HepG2 (cell line): ENCODE measurements at regions not wholly inside any gene's neighbourhood (a gene's known extent, or its start where the extent isn't known, plus 50 kb on each side); places are given as distances from the start of the nearest gene placed in this dataset.

Experiments used
- ATAC-seq: fragments of 200-7000 bp; cut with Tn5 transposase; 3 replicates; pipeline ENCODE4 v1.9.1; 2020; ENCODE audit warnings: mild to moderate bottlenecking, moderate library complexity
- BruUV-seq: library from RNA; stranded (reverse); fragments of 400-500 nt; replicated peaks from 2 replicates; lab custom pipeline; 2021; lab: Mats Ljungman, UMichigan
- CTCF ChIA-PET: fragments of 300-600 bp; formaldehyde crosslinking; extraction: SDS; loops from one replicate; lab custom pipeline; 2021; ENCODE audit warnings: low total read pairs, inconsistent platforms, low intra/inter-chr PET ratio; lab: Yijun Ruan, JAX
- POLR2A ChIA-PET: fragments of 350-600 bp; sonication (Branson Sonifier 250); formaldehyde crosslinking; loops from one replicate; lab custom pipeline; 2020; ENCODE audit warnings: antibody characterized with exemption, inconsistent platforms; lab: Yijun Ruan, JAX
- DNase-seq: peaks from one replicate; pipeline ENCODE4 v3.0.0-alpha.2; 2015; ENCODE audit warnings: low spot score
- FAIRE-seq: peaks from 3 replicates; lab custom pipeline; 2011; peaks lifted over from hg19 to GRCh38; lab: Jason Lieb, UNC
- H2AFZ ChIP-seq: one replicate; pipeline ENCODE4 v1.6.1; 2011; ENCODE audit warnings: low read length, inconsistent platforms
- H3K27ac ChIP-seq: fragments of 300-600 bp; 3 replicates; pipeline ENCODE4 v1.8.0; 2011; ENCODE audit warnings: mixed run types, mild to moderate bottlenecking, mixed read lengths, low read length, inconsistent platforms; ENCODE audit not compliant: insufficient read depth; ENCODE audit errors: extremely low read length
- H3K27me3 ChIP-seq, 2 experiments: fragments of 200-600 bp in 1 of 2; 2 replicates in 1 of 2; 3 replicates in 1 of 2; pipeline versions ENCODE4 v1.6.0 to v1.8.0; 2011; ENCODE audit warnings: low read length in 2 of 2, mild to moderate bottlenecking in 2 of 2, moderate library complexity in 2 of 2, inconsistent platforms in 1 of 2; ENCODE audit not compliant: insufficient read depth in 2 of 2, control insufficient read depth in 1 of 2
- H3K36me3 ChIP-seq, 2 experiments: fragments of 200-600 bp in 1 of 2; replicated peaks in 1 of 2; 2 replicates in 1 of 2; 3 replicates in 1 of 2; pipeline versions ENCODE4 v1.5.1 to v1.8.0; 2011; ENCODE audit warnings: low read length in 2 of 2, inconsistent platforms in 1 of 2; ENCODE audit not compliant: insufficient read depth in 2 of 2, control insufficient read depth in 1 of 2
- H3K4me1 ChIP-seq: 2 replicates; pipeline ENCODE4 v1.5.1; 2012; ENCODE audit warnings: low read length, inconsistent platforms; ENCODE audit not compliant: insufficient read depth
- H3K4me2 ChIP-seq: 2 replicates; pipeline ENCODE4 v1.6.0; 2011; ENCODE audit warnings: low read depth, low read length, inconsistent platforms
- H3K4me3 ChIP-seq, 3 experiments: fragments of 200-600 bp in 1 of 3; sonication (generic), shearing (Covaris generic) in 1 of 3; replicated peaks in 1 of 3; 2 replicates each; pipeline ENCODE4 v1.5.1; 2011 to 2016; ENCODE audit warnings: low read length in 3 of 3, inconsistent platforms in 2 of 3, low read depth in 2 of 3, mild to moderate bottlenecking in 2 of 3, control low read depth in 1 of 3, mixed read lengths in 1 of 3; ENCODE audit not compliant: insufficient read depth in 1 of 3
- H3K79me2 ChIP-seq: one replicate; pipeline ENCODE4 v1.6.1; 2011; ENCODE audit warnings: low read length, inconsistent platforms; ENCODE audit not compliant: insufficient read depth
- H3K9ac ChIP-seq: 2 replicates; pipeline ENCODE4 v1.6.0; 2011; ENCODE audit warnings: mild to moderate bottlenecking, low read depth, low read length, inconsistent platforms; ENCODE audit not compliant: insufficient read depth
- H3K9me3 ChIP-seq: 2 replicates; pipeline ENCODE4 v1.5.1; 2012; ENCODE audit warnings: mild to moderate bottlenecking, low read length
- H4K20me1 ChIP-seq: 2 replicates; pipeline ENCODE4 v1.6.0; 2011; ENCODE audit warnings: inconsistent platforms, mild to moderate bottlenecking, low read length, moderate library complexity; ENCODE audit not compliant: insufficient read depth
- ATF1 ChIP-seq: IDR thresholded peaks from 2 replicates; pipeline ENCODE4 v1.6.1; 2016; ENCODE audit warnings: mild to moderate bottlenecking, control low read depth
- ATM ChIP-seq: fragments of 450-650 bp; IDR thresholded peaks from 2 replicates; pipeline ENCODE4 v1.7.1; 2017; ENCODE audit warnings: mild to moderate bottlenecking, borderline replicate concordance
- CREM ChIP-seq, 2 experiments: sonication (generic) in 1 of 2; formaldehyde crosslinking in 1 of 2; IDR thresholded peaks; 2 replicates each; pipeline versions ENCODE4 v1.4.0 to v1.6.1; 2016 to 2020; ENCODE audit warnings: antibody characterized with exemption in 1 of 2, mild to moderate bottlenecking in 1 of 2, missing genetic modification reagents in 1 of 2
- GABPA ChIP-seq, 2 experiments: IDR thresholded peaks; 2 replicates each; pipeline ENCODE4 v1.6.1; 2011 to 2016; ENCODE audit warnings: low read depth in 2 of 2, low read length in 1 of 2, missing biosample characterization in 1 of 2, missing genetic modification characterization in 1 of 2
- HNRNPH1 ChIP-seq: fragments of 200-400 bp; formaldehyde crosslinking; optimal IDR thresholded peaks from 2 replicates; pipeline ENCODE3; 2017; ENCODE audit warnings: mild to moderate bottlenecking, low read depth, low read length
- IRX3 ChIP-seq: sonication (generic); formaldehyde crosslinking; IDR thresholded peaks from 2 replicates; pipeline ENCODE4 v1.8.1; 2023; ENCODE audit warnings: mild to moderate bottlenecking, low read depth, missing genetic modification reagents, borderline replicate concordance
- KLF16 ChIP-seq, 2 experiments: sonication (generic) in 1 of 2; formaldehyde crosslinking in 1 of 2; IDR thresholded peaks; 2 replicates each; pipeline versions ENCODE4 v1.6.1 to v1.8.0; 2016 to 2023; ENCODE audit warnings: missing genetic modification reagents in 2 of 2, missing compliant biosample characterization in 1 of 2
- SMAD9 ChIP-seq: sonication (generic); formaldehyde crosslinking; IDR thresholded peaks from 2 replicates; pipeline ENCODE4 v1.5.1; 2020; ENCODE audit warnings: mild to moderate bottlenecking, missing genetic modification reagents
- TERF1 ChIP-seq: sonication (generic); formaldehyde crosslinking; IDR thresholded peaks from 2 replicates; pipeline ENCODE4 v1.8.0; 2022; ENCODE audit warnings: mild to moderate bottlenecking, missing genetic modification reagents, moderate library complexity
- ZKSCAN8 ChIP-seq: IDR thresholded peaks from 2 replicates; pipeline ENCODE4 v1.6.1; 2016; ENCODE audit warnings: borderline replicate concordance, missing genetic modification reagents, missing compliant biosample characterization
- ZNF570 ChIP-seq: sonication (generic); formaldehyde crosslinking; IDR thresholded peaks from 2 replicates; pipeline ENCODE4 v1.4.0; 2020; ENCODE audit warnings: mild to moderate bottlenecking, missing genetic modification reagents, borderline replicate concordance
- ZNF788 ChIP-seq: sonication (generic); formaldehyde crosslinking; IDR thresholded peaks from 2 replicates; pipeline ENCODE4 v1.5.0; 2020; ENCODE audit warnings: mild to moderate bottlenecking, missing genetic modification reagents, borderline replicate concordance
- whole genome bisulfite sequencing: methylation state at CpG from one replicate; pipeline ENCODE4 v1.1.6; 2017; ENCODE audit warnings: low lambda C conversion rate; 5-methylcytosine and 5-hydroxymethylcytosine counted together
- in situ Hi-C: cut with HindIII; loops from 2 replicates; pipeline ENCODE4 v1.10.0; 2017; ENCODE audit warnings: low pct_unique_long_range_greater_than_20kb; ENCODE audit not compliant: extremely low pct_ligation_motif_present
- intact Hi-C: fragments of 100-400 bp; cut with micrococcal nuclease; formaldehyde crosslinking; loops from one replicate; pipeline ENCODE4 v1.10.0; 2022; ENCODE audit not compliant: unreplicated experiment
- TF ChIP-seq, protein P1 (sequence below): sonication (generic); formaldehyde crosslinking; IDR thresholded peaks from 2 replicates; pipeline ENCODE4 v1.4.0; 2020; ENCODE audit warnings: missing genetic modification reagents; ENCODE audit errors: not compliant biosample characterization

DNA sequence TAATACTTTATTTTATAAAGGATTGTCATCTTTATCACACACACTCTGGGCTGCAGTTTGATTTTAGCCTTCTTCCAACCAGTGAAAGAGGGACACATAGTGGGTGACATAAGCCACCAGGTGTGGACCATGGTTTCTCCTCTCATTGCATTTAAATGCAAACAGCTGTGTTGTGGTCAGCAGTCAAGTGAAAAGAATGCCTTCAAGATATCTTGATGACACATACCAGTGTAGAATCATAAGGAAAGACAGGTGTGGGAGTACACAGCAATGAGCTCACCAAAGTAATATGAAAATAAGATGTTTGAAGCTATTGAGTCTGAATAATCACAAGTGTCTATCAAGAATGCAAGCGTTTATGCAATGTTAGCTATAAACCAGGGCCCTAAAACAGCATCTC, 580.0 kb downstream of the XPNPEP1 start:
- POLR2A ChIA-PET = no interaction called here
- no peak overlapping the region for H3K27ac ChIP-seq
- FAIRE-seq (no peak), ATAC-seq (no peak), DNase-seq (no peak)
- no peaks in the 10 kb centered on the region for H4K20me1 ChIP-seq
- H3K4me1 ChIP-seq = no peaks in the 10 kb centered on the region
- H3K36me3 ChIP-seq = no peaks in the 10 kb centered on the region
- 0% methylated on average over 1 of the region's 1 CpG for WGBS
- in situ Hi-C loops = no loop called here
- H3K9ac ChIP-seq = no peak overlapping the region
- no peak overlapping the region for H3K4me3 ChIP-seq
- intact Hi-C loops = no loop called here
- no peak overlapping the region for H2AFZ ChIP-seq
- no TSS peak for BruUV-seq
- CTCF ChIA-PET = no interaction called here
- no peaks in the 10 kb centered on the region for H3K79me2 ChIP-seq
- H3K9me3 ChIP-seq = no peaks in the 10 kb centered on the region
- no peak overlapping the region for H3K4me2 ChIP-seq
- no peaks in the 10 kb centered on the region for H3K27me3 ChIP-seq
- TF ChIP-seq TERF1 (no peak), ZNF788 (CRISPR knock-in tag) (no peak), ZNF570 (no peak), ZKSCAN8 (CRISPR knock-in tag) (no peak), GABPA (IDR thresholded peaks at IDR 0.05; ENCODE audit: low read depth, low read length) (no peak), GABPA (CRISPR knock-in tag; IDR thresholded peaks at IDR 0.05; ENCODE audit: low read depth) (no peak), ATM (no peak), HNRNPH1 (no peak), IRX3 (no peak), KLF16 (CRISPR knock-in tag; IDR thresholded peaks at IDR 0.05) (no peak), ATF1 (CRISPR knock-in tag) (no peak), CREM (IDR thresholded peaks at IDR 0.05) (no peak), CREM (CRISPR knock-in tag; IDR thresholded peaks at IDR 0.05) (no peak), SMAD9 (CRISPR knock-in tag) (no peak)
- TF ChIP-seq, protein P1, sequence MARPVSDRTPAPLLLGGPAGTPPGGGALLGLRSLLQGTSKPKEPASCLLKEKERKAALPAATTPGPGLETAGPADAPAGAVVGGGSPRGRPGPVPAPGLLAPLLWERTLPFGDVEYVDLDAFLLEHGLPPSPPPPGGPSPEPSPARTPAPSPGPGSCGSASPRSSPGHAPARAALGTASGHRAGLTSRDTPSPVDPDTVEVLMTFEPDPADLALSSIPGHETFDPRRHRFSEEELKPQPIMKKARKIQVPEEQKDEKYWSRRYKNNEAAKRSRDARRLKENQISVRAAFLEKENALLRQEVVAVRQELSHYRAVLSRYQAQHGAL (CRISPR knock-in tag) = no peak
